T1000 (cell line): ENCODE measurements at regions not wholly inside any gene's neighbourhood (a gene's known extent, or its start where the extent isn't known, plus 50 kb on each side); places are given as distances from the start of the nearest gene placed in this dataset.

ENCODE experiments used
- DNase-seq: peaks from one replicate; lab custom pipeline; 2025; ENCODE audit warnings: mixed read lengths; lab: John Stamatoyannopoulos, UW

- DNase-seq = no peak
Measured at GRCh38 chr5:82336226-82336958, 58.2 kb upstream of the RPS23 start.

GRCh38 chr5:82335806-82336205 is 57.7 kb upstream of the RPS23 start:
- no peak for DNase-seq

GRCh38 chr5:82334856-82335255 is 56.7 kb upstream of the RPS23 start:
- no peak for DNase-seq

GRCh38 chr5:82334085-82334692 is 56.0 kb upstream of the RPS23 start:
- no peak for DNase-seq

GRCh38 chr5:82332886-82333615 is 54.9 kb upstream of the RPS23 start:
- DNase-seq = no peak

GRCh38 chr5:82332064-82332855 is 54.1 kb upstream of the RPS23 start:
- no peak for DNase-seq

GRCh38 chr5:82331557-82331956 is 53.4 kb upstream of the RPS23 start:
- no peak for DNase-seq

- no peak for DNase-seq
Measured at GRCh38 chr5:82330530-82331270, 52.5 kb upstream of the RPS23 start.

- no peak for DNase-seq
Measured at GRCh38 chr5:82329393-82329792, 51.2 kb upstream of the RPS23 start.
